ENCODE measurements at regions not wholly inside any gene's neighbourhood (a gene's known extent, or its start where the extent isn't known, plus 50 kb on each side); places are given as distances from the start of the nearest gene placed in this dataset.

- TF ChIP-seq CTCF (conservative IDR thresholded peaks at IDR 0.05; ENCODE audit: low read depth, low read length) (no peak), MXI1 (IDR thresholded peaks at IDR 0.05; ENCODE audit: borderline replicate concordance, low read depth, low read length) (no peak), POLR2A (IDR thresholded peaks at IDR 0.05; ENCODE audit: low read depth, low read length) (no peak), CHD1 (IDR thresholded peaks at IDR 0.05; ENCODE audit: low read depth, low read length) (no peak), FOS (IDR thresholded peaks at IDR 0.05; ENCODE audit: low read depth, low read length) (no peak), RFX5 (IDR thresholded peaks at IDR 0.05; ENCODE audit: low read depth, low read length) (no peak), RCOR1 (IDR thresholded peaks at IDR 0.05; ENCODE audit: insufficient replicate concordance, low read length) (no peak), SMC3 (IDR thresholded peaks at IDR 0.05; ENCODE audit: low read depth, low read length) (no peak), USF2 (IDR thresholded peaks at IDR 0.05; ENCODE audit: low read depth, low read length) (no peak)
These were observed 432.5 kb downstream of the FGF9 start for GRCh38 chr13:22103046-22104027.
